ENCODE measurements at regions not wholly inside any gene's neighbourhood (a gene's known extent, or its start where the extent isn't known, plus 50 kb on each side); places are given as distances from the start of the nearest gene placed in this dataset.

DNA sequence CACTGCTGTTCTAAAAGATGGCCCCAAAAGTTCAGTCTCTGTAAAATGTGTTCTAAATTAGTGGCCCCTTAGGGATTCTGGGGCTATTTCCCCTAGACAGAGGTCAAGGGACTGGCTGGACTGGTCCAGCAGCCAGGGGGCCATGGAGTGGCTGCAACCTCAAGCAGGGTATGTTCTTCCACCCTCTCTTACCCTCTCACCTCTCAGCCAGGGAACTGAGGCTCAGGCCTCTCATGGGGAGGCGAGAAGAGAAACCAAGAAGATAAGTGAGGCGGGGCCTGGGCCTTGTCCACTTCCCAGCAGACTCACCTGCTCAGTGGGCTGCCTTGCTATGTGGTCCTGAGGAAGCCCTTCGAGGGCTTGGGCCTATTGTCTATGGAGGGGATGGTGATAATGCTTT is 339.7 kb downstream of the MYCN start:
- intact Hi-C loops (cut with DNase I; ENCODE audit: low total_unique reads): loop anchor here (5.0 kb wide), 2 partner anchors 343 to 643 kb away; no protein-coding TSS in a partner anchor
- DNase-seq: no peak
- WGBS, 5 donors: 66 to 86% (median 82%) methylated on average over 3 of the region's 3 CpGs
- Histone ChIP-seq H3K9me3 (no peaks in the 10 kb centered on the region), H3K4me1 (peaks cover 0 to 9% (median 2%) of the 10 kb centered on the region in 6 donors), H3K27ac (no peak overlapping the region), H3K27me3 (replicated peaks in 1 of 7) (no peaks in the 10 kb centered on the region), H3K4me3 (no peak overlapping the region), H3K36me3 (no peaks in the 10 kb centered on the region)
- TF ChIP-seq CTCF (IDR thresholded peaks at IDR 0.05 in 8 of 11, conservative IDR thresholded peaks at IDR 0.05 in 3 of 11) (no peak), POLR2AphosphoS5 (IDR thresholded peaks at IDR 0.05) (no peak), POLR2A (IDR thresholded peaks at IDR 0.05) (no peak)

DNA sequence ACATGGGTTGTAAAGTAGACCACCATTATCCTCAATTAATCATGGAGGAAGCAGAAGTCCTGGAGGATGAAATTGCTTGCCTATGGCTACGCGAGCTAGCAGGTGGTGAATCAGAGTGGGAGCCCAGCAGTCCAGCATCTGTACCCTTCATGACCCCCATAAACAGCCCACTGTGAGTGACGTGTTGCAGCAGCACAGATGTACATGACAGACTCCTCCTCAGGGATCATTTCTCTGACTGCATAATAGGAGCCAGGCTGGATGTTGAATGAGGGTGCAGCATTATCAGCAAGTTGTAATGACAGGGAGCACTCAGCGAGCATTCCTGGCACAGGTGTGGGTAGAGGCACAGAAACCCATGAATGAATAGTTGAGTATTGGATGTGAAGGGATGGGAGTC is 339.3 kb downstream of the MYCN start:
- no peaks in the 10 kb centered on the region for H3K36me3 ChIP-seq
- DNase-seq: no peak
- no peaks in the 10 kb centered on the region for H3K27me3 ChIP-seq (replicated peaks in 1 of 7)
- peaks cover 0 to 9% (median 2%) of the 10 kb centered on the region in 6 donors for H3K4me1 ChIP-seq
- intact Hi-C loops (cut with DNase I; ENCODE audit: low total_unique reads): loop anchor here (5.0 kb wide), 2 partner anchors 342 to 642 kb away; no protein-coding TSS in a partner anchor
- no peak overlapping the region for H3K27ac ChIP-seq
- no peaks in the 10 kb centered on the region for H3K9me3 ChIP-seq
- H3K4me3 ChIP-seq: no peak overlapping the region
- 76 to 97% (median 93%) methylated on average over 4 of the region's 4 CpGs for WGBS, 5 donors
- no peak for TF ChIP-seq POLR2A (IDR thresholded peaks at IDR 0.05)
- no peak for TF ChIP-seq POLR2AphosphoS5 (IDR thresholded peaks at IDR 0.05)
- TF ChIP-seq CTCF (IDR thresholded peaks at IDR 0.05 in 8 of 11, conservative IDR thresholded peaks at IDR 0.05 in 3 of 11): no peak

- intact Hi-C loops (cut with DNase I; ENCODE audit: low total_unique reads): no loop called here
- DNase-seq: no peak
- H3K4me1 ChIP-seq: peaks cover 0 to 9% (median 2%) of the 10 kb centered on the region in 6 donors
- 80 to 85% (median 82%) methylated on average over 4 of the region's 4 CpGs for WGBS, 5 donors
- H3K4me3 ChIP-seq: no peak overlapping the region
- H3K9me3 ChIP-seq: no peaks in the 10 kb centered on the region
- H3K27me3 ChIP-seq (replicated peaks in 1 of 7): no peaks in the 10 kb centered on the region
- TF ChIP-seq POLR2AphosphoS5 (IDR thresholded peaks at IDR 0.05): no peak
- H3K27ac ChIP-seq: no peak overlapping the region
- no peaks in the 10 kb centered on the region for H3K36me3 ChIP-seq
Observed at GRCh38 chr2:16279201-16279570, 338.8 kb downstream of the MYCN start.

GRCh38 chr2:16278421-16279200 is 338.3 kb downstream of the MYCN start:
- no peak for TF ChIP-seq POLR2A (IDR thresholded peaks at IDR 0.05)
- TF ChIP-seq POLR2AphosphoS5 (IDR thresholded peaks at IDR 0.05): no peak
- no peak for TF ChIP-seq CTCF (IDR thresholded peaks at IDR 0.05 in 8 of 11, conservative IDR thresholded peaks at IDR 0.05 in 3 of 11)
- Histone ChIP-seq H3K4me3 (no peak overlapping the region), H3K4me1 (peaks cover 0 to 9% (median 2%) of the 10 kb centered on the region in 6 donors), H3K27me3 (replicated peaks in 1 of 7) (no peaks in the 10 kb centered on the region), H3K36me3 (no peaks in the 10 kb centered on the region), H3K27ac (no peak overlapping the region), H3K9me3 (no peaks in the 10 kb centered on the region)
- intact Hi-C loops (cut with DNase I; ENCODE audit: low total_unique reads): no loop called here
- WGBS, 5 donors: 84 to 98% (median 88%) methylated on average over 8 of the region's 8 CpGs
- DNase-seq: no peak
